HUES48 (cell line): ENCODE measurements at regions not wholly inside any gene's neighbourhood (a gene's known extent, or its start where the extent isn't known, plus 50 kb on each side); places are given as distances from the start of the nearest gene placed in this dataset.

Source experiments
- H3K27ac ChIP-seq: one replicate; pipeline ENCODE4 v1.7.0; 2013; ENCODE audit warnings: low read depth, low read length, inconsistent platforms
- H3K27me3 ChIP-seq: 2 replicates; pipeline ENCODE4 v1.6.1; 2013; ENCODE audit warnings: mild to moderate bottlenecking, low read length; ENCODE audit not compliant: control insufficient read depth, insufficient read depth
- H3K36me3 ChIP-seq: 2 replicates; pipeline ENCODE4 v1.6.1; 2013; ENCODE audit warnings: low read length; ENCODE audit not compliant: control insufficient read depth, insufficient read depth
- H3K4me1 ChIP-seq: 2 replicates; pipeline ENCODE4 v1.6.1; 2013; ENCODE audit warnings: mild to moderate bottlenecking, low read length; ENCODE audit not compliant: control insufficient read depth, insufficient read depth
- H3K4me3 ChIP-seq: 2 replicates; pipeline ENCODE4 v1.5.1; 2013; ENCODE audit warnings: mild to moderate bottlenecking, low read depth, low read length
- H3K9ac ChIP-seq: 2 replicates; pipeline ENCODE4 v1.6.1; 2013; ENCODE audit warnings: mild to moderate bottlenecking, low read depth, low read length, moderate library complexity
- H3K9me3 ChIP-seq: 2 replicates; pipeline ENCODE4 v1.6.1; 2013; ENCODE audit warnings: low read length; ENCODE audit not compliant: control insufficient read depth, insufficient read depth

GRCh38 chr18:51988277-51988676, 351.7 kb upstream of the DCC start:
- Histone ChIP-seq H3K36me3 (no peaks in the 10 kb centered on the region), H3K4me3 (no peak overlapping the region), H3K27me3 (peaks cover 13% of the 10 kb centered on the region), H3K9me3 (no peaks in the 10 kb centered on the region), H3K27ac (no peak overlapping the region), H3K4me1 (peaks cover 4% of the 10 kb centered on the region; the same call in 1 of the 2 replicates), H3K9ac (no peak overlapping the region)

- H3K27ac ChIP-seq = no peak overlapping the region
- H3K4me3 ChIP-seq = no peak overlapping the region
- H3K9ac ChIP-seq = no peak overlapping the region
- H3K4me1 ChIP-seq = no peaks in the 10 kb centered on the region
- H3K36me3 ChIP-seq = no peaks in the 10 kb centered on the region
- no peaks in the 10 kb centered on the region for H3K27me3 ChIP-seq
- H3K9me3 ChIP-seq = no peaks in the 10 kb centered on the region
Measured at GRCh38 chr18:51997129-51997528, 342.9 kb upstream of the DCC start.

GRCh38 chr18:51998066-51998465, 341.9 kb upstream of the DCC start:
- no peaks in the 10 kb centered on the region for H3K4me1 ChIP-seq
- no peak overlapping the region for H3K4me3 ChIP-seq
- H3K27ac ChIP-seq = no peak overlapping the region
- H3K9me3 ChIP-seq = no peaks in the 10 kb centered on the region
- no peaks in the 10 kb centered on the region for H3K27me3 ChIP-seq
- no peaks in the 10 kb centered on the region for H3K36me3 ChIP-seq
- H3K9ac ChIP-seq = no peak overlapping the region

GRCh38 chr18:51998711-51999110, 341.3 kb upstream of the DCC start:
- no peak overlapping the region for H3K4me3 ChIP-seq

GRCh38 chr18:51999351-51999750, 340.6 kb upstream of the DCC start:
- Histone ChIP-seq H3K9ac (no peak overlapping the region), H3K36me3 (no peaks in the 10 kb centered on the region), H3K27me3 (no peaks in the 10 kb centered on the region), H3K9me3 (no peaks in the 10 kb centered on the region), H3K27ac (no peak overlapping the region), H3K4me3 (no peak overlapping the region), H3K4me1 (no peaks in the 10 kb centered on the region)

More at GRCh38 chr18:51998711-51999110, 341.3 kb upstream of the DCC start:
- H3K36me3 ChIP-seq = no peaks in the 10 kb centered on the region
- no peaks in the 10 kb centered on the region for H3K27me3 ChIP-seq
- H3K4me1 ChIP-seq = no peaks in the 10 kb centered on the region
- no peak overlapping the region for H3K27ac ChIP-seq
- no peaks in the 10 kb centered on the region for H3K9me3 ChIP-seq
- no peak overlapping the region for H3K9ac ChIP-seq

- Histone ChIP-seq H3K36me3 (no peaks in the 10 kb centered on the region), H3K9ac (no peak overlapping the region), H3K9me3 (no peaks in the 10 kb centered on the region), H3K4me3 (no peak overlapping the region), H3K4me1 (no peaks in the 10 kb centered on the region), H3K27ac (no peak overlapping the region), H3K27me3 (no peaks in the 10 kb centered on the region)
Measured at GRCh38 chr18:52000435-52000834, 339.6 kb upstream of the DCC start.

GRCh38 chr18:52001106-52001505, 338.9 kb upstream of the DCC start:
- no peaks in the 10 kb centered on the region for H3K27me3 ChIP-seq
- H3K4me1 ChIP-seq = no peaks in the 10 kb centered on the region
- no peak overlapping the region for H3K27ac ChIP-seq
- H3K36me3 ChIP-seq = no peaks in the 10 kb centered on the region
- H3K9me3 ChIP-seq = no peaks in the 10 kb centered on the region
- no peak overlapping the region for H3K4me3 ChIP-seq
- H3K9ac ChIP-seq = no peak overlapping the region

GRCh38 chr18:52002600-52002999, 337.4 kb upstream of the DCC start:
- no peak overlapping the region for H3K4me3 ChIP-seq
- no peaks in the 10 kb centered on the region for H3K27me3 ChIP-seq
- no peak overlapping the region for H3K9ac ChIP-seq
- H3K27ac ChIP-seq = no peak overlapping the region
- H3K9me3 ChIP-seq = no peaks in the 10 kb centered on the region
- H3K4me1 ChIP-seq = no peaks in the 10 kb centered on the region
- H3K36me3 ChIP-seq = no peaks in the 10 kb centered on the region

GRCh38 chr18:52007105-52007504, 332.9 kb upstream of the DCC start:
- no peak overlapping the region for H3K27ac ChIP-seq

GRCh38 chr18:52008330-52008729, 331.7 kb upstream of the DCC start:
- H3K36me3 ChIP-seq = no peaks in the 10 kb centered on the region
- no peak overlapping the region for H3K9ac ChIP-seq
- no peak overlapping the region for H3K27ac ChIP-seq
- H3K4me3 ChIP-seq = no peak overlapping the region
- no peaks in the 10 kb centered on the region for H3K27me3 ChIP-seq
- H3K4me1 ChIP-seq = no peaks in the 10 kb centered on the region
- no peaks in the 10 kb centered on the region for H3K9me3 ChIP-seq

More at GRCh38 chr18:52007105-52007504, 332.9 kb upstream of the DCC start:
- Histone ChIP-seq H3K4me1 (no peaks in the 10 kb centered on the region), H3K4me3 (no peak overlapping the region), H3K9me3 (no peaks in the 10 kb centered on the region), H3K9ac (no peak overlapping the region), H3K27me3 (no peaks in the 10 kb centered on the region), H3K36me3 (no peaks in the 10 kb centered on the region)

GRCh38 chr18:52008736-52009135, 331.3 kb upstream of the DCC start:
- Histone ChIP-seq H3K27me3 (no peaks in the 10 kb centered on the region), H3K9ac (no peak overlapping the region), H3K4me3 (no peak overlapping the region), H3K36me3 (no peaks in the 10 kb centered on the region), H3K9me3 (no peaks in the 10 kb centered on the region), H3K27ac (no peak overlapping the region), H3K4me1 (no peaks in the 10 kb centered on the region)

GRCh38 chr18:52009958-52010357, 330.0 kb upstream of the DCC start:
- H3K9me3 ChIP-seq = no peaks in the 10 kb centered on the region

More at GRCh38 chr18:52009958-52010357, 330.0 kb upstream of the DCC start:
- H3K27ac ChIP-seq = no peak overlapping the region
- H3K4me1 ChIP-seq = no peaks in the 10 kb centered on the region
- no peak overlapping the region for H3K4me3 ChIP-seq
- H3K9ac ChIP-seq = no peak overlapping the region
- no peaks in the 10 kb centered on the region for H3K36me3 ChIP-seq
- no peaks in the 10 kb centered on the region for H3K27me3 ChIP-seq
